ENCODE measurements at regions not wholly inside any gene's neighbourhood (a gene's known extent, or its start where the extent isn't known, plus 50 kb on each side); places are given as distances from the start of the nearest gene placed in this dataset.

DNA sequence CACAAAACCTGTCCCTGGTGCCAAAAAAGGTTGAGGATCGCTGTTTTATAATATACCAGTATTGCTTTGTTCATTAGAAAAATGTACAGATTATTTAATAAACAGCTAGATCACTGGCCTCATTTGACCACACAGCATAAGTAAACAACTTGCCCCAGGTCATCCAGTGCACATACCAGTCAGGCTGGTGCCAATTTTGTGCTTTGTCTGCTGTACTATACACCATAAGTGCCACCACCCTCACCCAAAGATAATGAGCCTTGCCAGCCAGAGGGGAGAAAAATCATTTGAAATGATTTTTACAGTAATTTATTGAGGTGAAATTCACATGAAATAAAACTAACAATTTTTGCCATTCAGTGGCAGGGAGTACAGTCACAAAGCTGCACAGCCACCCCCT is 202.2 kb upstream of the TWIST2 start:
- no peak for DNase-seq (ENCODE audit: low read depth)
- no peak overlapping the region for H3K4me3 ChIP-seq (ENCODE audit: control insufficient read depth, low read depth, low read length)
- TF ChIP-seq, protein P1, sequence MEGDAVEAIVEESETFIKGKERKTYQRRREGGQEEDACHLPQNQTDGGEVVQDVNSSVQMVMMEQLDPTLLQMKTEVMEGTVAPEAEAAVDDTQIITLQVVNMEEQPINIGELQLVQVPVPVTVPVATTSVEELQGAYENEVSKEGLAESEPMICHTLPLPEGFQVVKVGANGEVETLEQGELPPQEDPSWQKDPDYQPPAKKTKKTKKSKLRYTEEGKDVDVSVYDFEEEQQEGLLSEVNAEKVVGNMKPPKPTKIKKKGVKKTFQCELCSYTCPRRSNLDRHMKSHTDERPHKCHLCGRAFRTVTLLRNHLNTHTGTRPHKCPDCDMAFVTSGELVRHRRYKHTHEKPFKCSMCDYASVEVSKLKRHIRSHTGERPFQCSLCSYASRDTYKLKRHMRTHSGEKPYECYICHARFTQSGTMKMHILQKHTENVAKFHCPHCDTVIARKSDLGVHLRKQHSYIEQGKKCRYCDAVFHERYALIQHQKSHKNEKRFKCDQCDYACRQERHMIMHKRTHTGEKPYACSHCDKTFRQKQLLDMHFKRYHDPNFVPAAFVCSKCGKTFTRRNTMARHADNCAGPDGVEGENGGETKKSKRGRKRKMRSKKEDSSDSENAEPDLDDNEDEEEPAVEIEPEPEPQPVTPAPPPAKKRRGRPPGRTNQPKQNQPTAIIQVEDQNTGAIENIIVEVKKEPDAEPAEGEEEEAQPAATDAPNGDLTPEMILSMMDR (conservative IDR thresholded peaks at IDR 0.05; ENCODE audit: control insufficient read depth, insufficient read depth, low read depth, low read length), result no peak

DNA sequence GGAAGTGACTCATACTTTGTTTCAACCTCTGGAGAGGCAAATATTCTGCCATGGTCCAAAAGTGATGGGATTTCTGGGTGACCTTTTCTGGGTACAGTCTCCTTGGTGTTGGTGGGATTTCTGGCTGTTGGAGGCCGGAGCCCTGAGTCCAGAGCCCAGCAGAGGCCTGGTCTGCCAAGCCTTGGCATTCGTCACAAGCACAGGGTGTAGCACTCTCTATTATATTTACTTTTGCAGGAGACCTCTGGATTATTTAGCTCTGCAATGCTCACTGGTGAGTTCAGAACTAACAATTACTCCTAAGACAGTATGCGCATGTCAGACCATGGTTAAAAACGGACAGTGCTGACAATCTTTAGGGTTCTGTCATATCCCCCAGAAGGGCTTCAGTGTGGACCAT is 201.6 kb upstream of the TWIST2 start:
- H3K4me3 ChIP-seq (ENCODE audit: control insufficient read depth, low read depth, low read length), result no peak overlapping the region
- no peak for DNase-seq (ENCODE audit: low read depth)
- TF ChIP-seq, protein P1 (conservative IDR thresholded peaks at IDR 0.05; ENCODE audit: control insufficient read depth, insufficient read depth, low read depth, low read length), result no peak

- no peak overlapping the region for H3K4me3 ChIP-seq (ENCODE audit: control insufficient read depth, low read depth, low read length)
- no peak for DNase-seq (ENCODE audit: low read depth)
- TF ChIP-seq, protein P1 (conservative IDR thresholded peaks at IDR 0.05; ENCODE audit: control insufficient read depth, insufficient read depth, low read depth, low read length), result no peak
Observed at GRCh38 chr2:238646803-238647202, 201.1 kb upstream of the TWIST2 start.

- no peak for DNase-seq (ENCODE audit: low read depth)
- no peak overlapping the region for H3K4me3 ChIP-seq (ENCODE audit: control insufficient read depth, low read depth, low read length)
Observed at GRCh38 chr2:238649123-238649522, 198.8 kb upstream of the TWIST2 start.

DNA sequence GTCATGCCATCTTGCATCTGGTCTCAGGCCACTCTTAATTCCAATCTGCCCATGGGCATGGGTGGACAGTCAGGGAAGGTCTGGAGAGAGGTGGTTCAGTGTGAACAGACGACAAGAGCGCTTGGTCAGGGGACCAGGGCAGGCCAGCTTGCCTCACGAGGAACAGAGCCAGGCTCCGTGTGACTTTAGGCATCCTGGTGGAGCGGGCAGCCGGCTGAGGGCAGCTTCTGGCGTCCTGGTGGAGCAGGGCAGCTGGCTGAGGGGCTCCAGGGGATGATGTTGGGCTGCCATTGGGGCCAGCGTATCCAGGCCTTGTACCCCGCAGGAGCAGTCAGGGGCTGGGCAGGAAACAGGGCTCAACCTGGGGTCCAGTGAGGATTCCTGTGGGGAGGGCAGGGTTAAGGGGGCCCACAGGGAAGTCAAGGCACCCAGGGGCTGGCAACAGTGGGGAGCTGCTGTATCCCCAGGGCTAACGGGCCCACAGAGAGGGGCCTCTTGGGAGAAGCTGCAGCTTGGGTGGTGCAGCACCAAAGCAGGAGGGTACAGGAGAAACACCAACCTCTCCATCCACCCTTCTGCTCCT is 197.9 kb upstream of the TWIST2 start:
- no peak for DNase-seq (ENCODE audit: low read depth)
- TF ChIP-seq, protein P1 (conservative IDR thresholded peaks at IDR 0.05; ENCODE audit: control insufficient read depth, insufficient read depth, low read depth, low read length), result no peak
- no peak overlapping the region for H3K4me3 ChIP-seq (ENCODE audit: control insufficient read depth, low read depth, low read length)

More at GRCh38 chr2:238649123-238649522, 198.8 kb upstream of the TWIST2 start:
- TF ChIP-seq, protein P1 (conservative IDR thresholded peaks at IDR 0.05; ENCODE audit: control insufficient read depth, insufficient read depth, low read depth, low read length), result no peak

- TF ChIP-seq, protein P1 (conservative IDR thresholded peaks at IDR 0.05; ENCODE audit: control insufficient read depth, insufficient read depth, low read depth, low read length), result no peak
- DNase-seq (ENCODE audit: low read depth), result no peak
Observed at GRCh38 chr2:238650536-238650935, 197.3 kb upstream of the TWIST2 start.

More at GRCh38 chr2:238650536-238650935, 197.3 kb upstream of the TWIST2 start:
- no peak overlapping the region for H3K4me3 ChIP-seq (ENCODE audit: control insufficient read depth, low read depth, low read length)
